PC-9 (cell line): ENCODE measurements at regions not wholly inside any gene's neighbourhood (a gene's known extent, or its start where the extent isn't known, plus 50 kb on each side); places are given as distances from the start of the nearest gene placed in this dataset.

ENCODE experiments used
- BruUV-seq: library from RNA; stranded (reverse); fragments of 400-500 nt; replicated peaks from 2 replicates; lab custom pipeline; 2021; lab: Mats Ljungman, UMichigan
- CTCF ChIA-PET: fragments of 300-600 bp; sonication (Branson Sonifier 250); formaldehyde crosslinking; loops from one replicate; lab custom pipeline; 2022; ENCODE audit warnings: antibody characterized with exemption; lab: Charles Lee
- POLR2A ChIA-PET: fragments of 300-600 bp; sonication (Branson Sonifier 250); formaldehyde crosslinking; loops from one replicate; lab custom pipeline; 2022; ENCODE audit warnings: antibody characterized with exemption; ENCODE audit not compliant: unreplicated experiment; lab: Charles Lee
- DNase-seq, 2 experiments: peaks; one replicate each; pipeline versions ENCODE4 v3.0.0 to v3.0.0-alpha.2; 2015 to 2022; ENCODE audit warnings: mixed read lengths in 1 of 2
- H2AFZ ChIP-seq: fragments of 200-600 bp; sonication (generic); 2 replicates; pipeline ENCODE4 v1.8.1; 2017; ENCODE audit warnings: antibody characterized with exemption
- H3F3A ChIP-seq: fragments of 200-600 bp; sonication (generic); 2 replicates; pipeline ENCODE4 v1.8.1; 2017; ENCODE audit warnings: antibody characterized with exemption, mild to moderate bottlenecking, low read depth; ENCODE audit not compliant: insufficient read depth
- H3K27ac ChIP-seq: fragments of 200-600 bp; sonication (generic); 2 replicates; pipeline ENCODE4 v1.6.1; 2016; ENCODE audit warnings: mixed run types
- H3K27me3 ChIP-seq: fragments of 200-600 bp; sonication (generic); 2 replicates; pipeline ENCODE4 v1.6.1; 2016; ENCODE audit warnings: low read depth, mixed run types; ENCODE audit not compliant: insufficient read depth
- H3K36me3 ChIP-seq: fragments of 200-600 bp; sonication (generic); 2 replicates; pipeline ENCODE4 v1.6.1; 2016; ENCODE audit warnings: low read depth, mixed run types
- H3K4me1 ChIP-seq: fragments of 200-600 bp; sonication (generic); replicated peaks from 2 replicates; pipeline ENCODE4 v1.6.1; 2016; ENCODE audit warnings: mixed run types; ENCODE audit not compliant: insufficient read depth
- H3K4me2 ChIP-seq: fragments of 200-600 bp; sonication (generic); 2 replicates; pipeline ENCODE4 v1.6.1; 2017; ENCODE audit warnings: mixed run types
- H3K4me3 ChIP-seq: fragments of 200-600 bp; sonication (generic); 2 replicates; pipeline ENCODE4 v1.6.1; 2016; ENCODE audit warnings: mixed run types
- H3K79me2 ChIP-seq: fragments of 200-600 bp; sonication (generic); 2 replicates; pipeline ENCODE4 v1.6.1; 2017; ENCODE audit warnings: low read depth, mixed run types
- H3K9me2 ChIP-seq: fragments of 200-600 bp; sonication (generic); 2 replicates; pipeline ENCODE4 v1.8.1; 2017; ENCODE audit warnings: mild to moderate bottlenecking; ENCODE audit not compliant: insufficient read depth
- H3K9me3 ChIP-seq: fragments of 200-600 bp; sonication (generic); 2 replicates; pipeline ENCODE4 v1.8.1; 2016; ENCODE audit warnings: low read depth; ENCODE audit not compliant: insufficient read depth
- H4K20me1 ChIP-seq: fragments of 200-600 bp; sonication (generic); 2 replicates; pipeline ENCODE4 v1.8.1; 2017; ENCODE audit not compliant: insufficient read depth
- EZH2 ChIP-seq: fragments of 200-600 bp; sonication (generic); IDR thresholded peaks from 2 replicates; pipeline ENCODE4 v1.8.0; 2017; ENCODE audit warnings: antibody characterized with exemption, low read depth
- intact Hi-C: fragments of 100-400 bp; cut with micrococcal nuclease; formaldehyde crosslinking; loops from one replicate; pipeline ENCODE4 v1.10.0; 2022; ENCODE audit not compliant: unreplicated experiment
- TF ChIP-seq, protein P1 (sequence below): fragments of 200-600 bp; sonication (generic); conservative IDR thresholded peaks from 2 replicates; pipeline ENCODE4 v1.6.1; 2017; ENCODE audit warnings: mixed run types, antibody characterized with exemption, mild to moderate bottlenecking, moderate library complexity

DNA sequence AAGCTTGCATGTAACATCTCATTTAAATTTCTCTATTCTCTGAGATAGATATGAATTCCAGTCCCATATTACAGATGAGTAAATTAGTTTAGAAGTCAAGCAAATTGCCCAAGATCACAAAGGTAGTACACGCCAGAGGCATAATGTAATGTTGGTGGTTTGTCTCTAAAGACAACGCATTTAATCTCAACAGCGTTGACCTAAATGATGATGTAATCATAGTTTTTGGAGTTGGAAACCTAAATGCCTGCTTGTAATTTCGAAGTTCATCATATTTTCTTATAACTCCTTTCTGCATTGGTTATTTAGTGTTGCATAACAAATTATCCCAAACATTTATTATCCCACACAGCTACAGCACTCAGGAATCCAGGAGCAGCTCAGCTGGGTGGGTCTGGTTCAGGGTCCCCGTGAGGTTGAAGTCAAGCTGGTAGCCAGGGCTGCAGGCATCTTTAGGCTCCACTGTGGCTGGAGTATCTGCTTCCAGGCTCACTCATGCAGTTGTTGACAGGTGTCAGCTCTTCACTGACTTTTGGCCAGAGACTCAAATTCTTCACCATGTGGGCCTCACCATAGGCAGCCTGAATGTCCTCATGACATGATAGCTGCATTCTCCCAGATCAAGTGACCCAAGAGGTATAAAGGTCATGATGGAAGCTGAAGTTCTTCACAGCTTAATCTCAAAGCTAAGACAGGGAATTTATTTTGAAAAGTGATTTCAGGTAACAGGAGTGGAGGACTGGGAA lies 122.0 kb upstream of the SPTLC3 start:
- no peak for DNase-seq
- intact Hi-C loops: no loop called here
- Histone ChIP-seq H4K20me1 (no peaks in the 10 kb centered on the region), H3K4me2 (no peak overlapping the region), H3K27me3 (0 out of 2 replicates have a peak, but pooled peaks cover 6% of the 10 kb centered on the region), H3K9me3 (no peaks in the 10 kb centered on the region), H3K4me1 (no peaks in the 10 kb centered on the region), H3K79me2 (no peaks in the 10 kb centered on the region), H3K27ac (no peak overlapping the region), H3K4me3 (no peak overlapping the region), H3K9me2 (no peaks in the 10 kb centered on the region), H3K36me3 (no peaks in the 10 kb centered on the region), H3F3A (no peaks in the 10 kb centered on the region), H2AFZ (no peak overlapping the region)
- TF ChIP-seq EZH2: no peak
- TF ChIP-seq, protein P1, sequence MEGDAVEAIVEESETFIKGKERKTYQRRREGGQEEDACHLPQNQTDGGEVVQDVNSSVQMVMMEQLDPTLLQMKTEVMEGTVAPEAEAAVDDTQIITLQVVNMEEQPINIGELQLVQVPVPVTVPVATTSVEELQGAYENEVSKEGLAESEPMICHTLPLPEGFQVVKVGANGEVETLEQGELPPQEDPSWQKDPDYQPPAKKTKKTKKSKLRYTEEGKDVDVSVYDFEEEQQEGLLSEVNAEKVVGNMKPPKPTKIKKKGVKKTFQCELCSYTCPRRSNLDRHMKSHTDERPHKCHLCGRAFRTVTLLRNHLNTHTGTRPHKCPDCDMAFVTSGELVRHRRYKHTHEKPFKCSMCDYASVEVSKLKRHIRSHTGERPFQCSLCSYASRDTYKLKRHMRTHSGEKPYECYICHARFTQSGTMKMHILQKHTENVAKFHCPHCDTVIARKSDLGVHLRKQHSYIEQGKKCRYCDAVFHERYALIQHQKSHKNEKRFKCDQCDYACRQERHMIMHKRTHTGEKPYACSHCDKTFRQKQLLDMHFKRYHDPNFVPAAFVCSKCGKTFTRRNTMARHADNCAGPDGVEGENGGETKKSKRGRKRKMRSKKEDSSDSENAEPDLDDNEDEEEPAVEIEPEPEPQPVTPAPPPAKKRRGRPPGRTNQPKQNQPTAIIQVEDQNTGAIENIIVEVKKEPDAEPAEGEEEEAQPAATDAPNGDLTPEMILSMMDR: no peak
- CTCF ChIA-PET: no interaction called here
- POLR2A ChIA-PET: no interaction called here
- BruUV-seq: no TSS peak

DNA sequence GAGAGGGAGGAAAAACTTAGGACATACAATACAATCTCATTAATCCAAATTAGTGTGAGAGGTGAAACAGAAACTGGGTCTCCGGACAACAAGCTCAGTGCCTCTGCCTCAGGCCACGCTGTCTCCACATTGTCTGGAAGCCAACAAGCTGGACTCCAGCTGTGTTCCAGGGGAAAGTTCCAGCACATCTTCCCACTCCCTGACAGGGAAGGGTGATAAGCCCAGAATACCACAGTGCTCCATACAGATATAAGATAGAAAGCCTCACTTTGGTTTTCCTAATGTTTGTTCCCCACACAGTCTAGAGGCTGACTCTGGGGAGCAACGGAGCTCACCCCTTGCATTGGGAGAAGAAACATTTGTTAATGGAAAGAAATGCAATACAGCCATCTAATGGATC lies 117.1 kb upstream of the SPTLC3 start:
- no peaks in the 10 kb centered on the region for H3K79me2 ChIP-seq

DNA sequence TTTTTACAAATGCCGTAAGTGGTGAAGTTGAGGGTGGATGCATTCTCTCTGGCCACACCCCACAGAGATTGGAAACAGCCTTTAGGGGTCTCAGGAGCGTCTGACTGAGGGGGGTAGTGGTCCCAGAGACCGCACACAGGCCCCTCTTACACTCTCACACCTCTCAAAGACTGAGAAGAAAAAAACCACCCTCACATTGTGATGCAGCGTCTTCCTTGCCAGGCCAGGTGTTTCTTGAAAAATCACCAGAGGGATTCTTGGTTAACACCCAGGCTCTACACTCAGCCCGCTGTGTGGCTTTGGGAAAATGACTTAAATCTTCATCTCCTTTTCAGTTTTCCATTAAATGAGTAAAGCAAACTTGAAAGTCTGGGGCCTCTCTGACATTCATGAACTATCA lies 115.8 kb upstream of the SPTLC3 start:
- Histone ChIP-seq H3K9me3 (no peaks in the 10 kb centered on the region), H3F3A (no peaks in the 10 kb centered on the region), H3K36me3 (no peaks in the 10 kb centered on the region), H3K27ac (no peak overlapping the region), H3K4me1 (0 out of 2 replicates have a peak, but pooled peaks cover 5% of the 10 kb centered on the region), H3K4me3 (no peak overlapping the region), H3K79me2 (no peaks in the 10 kb centered on the region), H3K9me2 (no peaks in the 10 kb centered on the region), H2AFZ (no peak overlapping the region), H4K20me1 (no peaks in the 10 kb centered on the region), H3K27me3 (peaks cover 4% of the 10 kb centered on the region; the same call in 1 of the 2 replicates), H3K4me2 (no peak overlapping the region)
- ChIA-PET POLR2A (no interaction called here), CTCF (no interaction called here)
- TF ChIP-seq, protein P1: no peak
- TF ChIP-seq EZH2: no peak
- no peak for DNase-seq
- no TSS peak for BruUV-seq
- intact Hi-C loops: no loop called here

More for the DNA sequence above, 117.1 kb upstream of the SPTLC3 start:
- ChIA-PET CTCF (no interaction called here), POLR2A (no interaction called here)
- Histone ChIP-seq H3K27ac (no peak overlapping the region), H3K27me3 (peaks cover 4% of the 10 kb centered on the region; the same call in 1 of the 2 replicates), H3K4me2 (no peak overlapping the region), H3K4me1 (0 out of 2 replicates have a peak, but pooled peaks cover 5% of the 10 kb centered on the region), H2AFZ (no peak overlapping the region), H3K9me2 (no peaks in the 10 kb centered on the region), H3F3A (no peaks in the 10 kb centered on the region), H4K20me1 (no peaks in the 10 kb centered on the region), H3K4me3 (no peak overlapping the region), H3K9me3 (no peaks in the 10 kb centered on the region), H3K36me3 (no peaks in the 10 kb centered on the region)
- intact Hi-C loops: no loop called here
- TF ChIP-seq, protein P1: no peak
- TF ChIP-seq EZH2: no peak
- no peak for DNase-seq
- BruUV-seq: no TSS peak
